ENCODE measurements at regions not wholly inside any gene's neighbourhood (a gene's known extent, or its start where the extent isn't known, plus 50 kb on each side); places are given as distances from the start of the nearest gene placed in this dataset.
"Not testable (repeated sequence)": the region's sequence is repeated elsewhere in the genome, so short reads cannot be mapped to it uniquely, and the experiment has no call there.

- DNase-seq (ENCODE audit: low read depth), result no peak
- no peak overlapping the region for H3K4me3 ChIP-seq (ENCODE audit: low read length)
- TF ChIP-seq CTCF (conservative IDR thresholded peaks at IDR 0.05; ENCODE audit: low read length), result no peak
Observed at GRCh38 chr20:6295127-6295866, 172.5 kb upstream of the FERMT1 start.

- H3K4me3 ChIP-seq (ENCODE audit: low read length), result no peak overlapping the region
- no peak for TF ChIP-seq CTCF (conservative IDR thresholded peaks at IDR 0.05; ENCODE audit: low read length)
- DNase-seq (ENCODE audit: low read depth), result no peak
Observed at GRCh38 chr20:6287471-6287870, 164.6 kb upstream of the FERMT1 start.

- no peak for DNase-seq (ENCODE audit: low read depth)
- TF ChIP-seq CTCF (conservative IDR thresholded peaks at IDR 0.05; ENCODE audit: low read length), result no peak
- no peak overlapping the region for H3K4me3 ChIP-seq (ENCODE audit: low read length)
Observed at GRCh38 chr20:6282642-6283041, 159.8 kb upstream of the FERMT1 start.

GRCh38 chr20:6277661-6278240 is 154.9 kb upstream of the FERMT1 start:
- TF ChIP-seq CTCF (conservative IDR thresholded peaks at IDR 0.05; ENCODE audit: low read length), result no peak
- DNase-seq (ENCODE audit: low read depth), result no peak
- H3K4me3 ChIP-seq (ENCODE audit: low read length), result no peak overlapping the region

GRCh38 chr20:6270404-6270803 is 147.6 kb upstream of the FERMT1 start:
- H3K4me3 ChIP-seq (ENCODE audit: low read length); DNase-seq (ENCODE audit: low read depth): not testable (repeated sequence)

- TF ChIP-seq CTCF (conservative IDR thresholded peaks at IDR 0.05; ENCODE audit: low read length), result no peak
- no peak for DNase-seq (ENCODE audit: low read depth)
- no peak overlapping the region for H3K4me3 ChIP-seq (ENCODE audit: low read length)
Observed at GRCh38 chr20:6269168-6269873, 146.5 kb upstream of the FERMT1 start.

- H3K4me3 ChIP-seq (ENCODE audit: low read length), result no peak overlapping the region
- TF ChIP-seq CTCF (conservative IDR thresholded peaks at IDR 0.05; ENCODE audit: low read length), result peak; percentile 53
- peak; percentile 49 for DNase-seq (ENCODE audit: low read depth)
Observed at GRCh38 chr20:6265204-6265904, 142.5 kb upstream of the FERMT1 start.
